ENCODE measurements at regions not wholly inside any gene's neighbourhood (a gene's known extent, or its start where the extent isn't known, plus 50 kb on each side); places are given as distances from the start of the nearest gene placed in this dataset.

GRCh38 chr21:32900814-32901213 lies 124.9 kb upstream of the OLIG2 start:
- Histone ChIP-seq H3K4me3 (ENCODE audit: low read depth, low read length) (no peak overlapping the region), H3K23ac (ENCODE audit: low read length) (no peak overlapping the region), H2BK12ac (ENCODE audit: low read length) (no peak overlapping the region), H2AFZ (ENCODE audit: insufficient read depth, low read length, poor library complexity) (no peak overlapping the region), H2BK5ac (ENCODE audit: low read depth, low read length, poor library complexity) (no peak overlapping the region), H3K79me2 (ENCODE audit: control insufficient read depth, insufficient read depth, low read length, poor library complexity) (no peaks in the 10 kb centered on the region), H3K9ac (ENCODE audit: low read length) (no peak overlapping the region), H3K4ac (ENCODE audit: low read depth, low read length) (no peak overlapping the region), H3K27ac (ENCODE audit: low read depth, low read length) (no peak overlapping the region), H2AK5ac (ENCODE audit: low read length) (no peak overlapping the region), H3K27me3 (ENCODE audit: insufficient read depth, low read length) (no peaks in the 10 kb centered on the region), H3K14ac (ENCODE audit: low read length) (no peak overlapping the region), H4K12ac (ENCODE audit: low read depth, low read length) (no peak overlapping the region), H3K18ac (ENCODE audit: low read length) (no peak overlapping the region), H3K9me3 (ENCODE audit: insufficient read depth, low read depth, low read length) (no peaks in the 10 kb centered on the region), H3K4me2 (ENCODE audit: low read length) (no peak overlapping the region), H2BK120ac (ENCODE audit: insufficient read depth, low read length, poor library complexity) (no peak overlapping the region), H3K36me3 (ENCODE audit: control insufficient read depth in 1 of 2, insufficient read depth in 2 of 2, low read length in 2 of 2) (no peaks in the 10 kb centered on the region), H4K8ac (ENCODE audit: low read depth, low read length) (no peak overlapping the region), H3K4me1 (ENCODE audit: control insufficient read depth in 1 of 2, insufficient read depth in 2 of 2, low read length in 2 of 2) (no peaks in the 10 kb centered on the region), H3K79me1 (ENCODE audit: low read length) (no peaks in the 10 kb centered on the region), H4K91ac (ENCODE audit: low read depth, low read length) (no peak overlapping the region)
- WGBS (ENCODE audit: extremely low coverage, insufficient coverage, insufficient read length), result no CpG with 5 or more reads among the region's 4 CpGs
- no peak for DNase-seq

GRCh38 chr21:32907521-32907920 lies 118.2 kb upstream of the OLIG2 start:
- H2BK5ac ChIP-seq (ENCODE audit: low read depth, low read length, poor library complexity), result no peak overlapping the region
- H3K79me2 ChIP-seq (ENCODE audit: control insufficient read depth, insufficient read depth, low read length, poor library complexity), result no peaks in the 10 kb centered on the region
- no peak for DNase-seq
- no peak overlapping the region for H3K27ac ChIP-seq (ENCODE audit: low read depth, low read length)
- no peak overlapping the region for H2BK120ac ChIP-seq (ENCODE audit: insufficient read depth, low read length, poor library complexity)
- no peak overlapping the region for H3K4me3 ChIP-seq (ENCODE audit: low read depth, low read length)
- H4K8ac ChIP-seq (ENCODE audit: low read depth, low read length), result no peak overlapping the region
- H3K14ac ChIP-seq (ENCODE audit: low read length), result no peak overlapping the region
- H3K79me1 ChIP-seq (ENCODE audit: low read length), result no peaks in the 10 kb centered on the region
- H3K9me3 ChIP-seq (ENCODE audit: insufficient read depth, low read depth, low read length), result no peaks in the 10 kb centered on the region
- no peak overlapping the region for H2BK12ac ChIP-seq (ENCODE audit: low read length)
- no peak overlapping the region for H3K4me2 ChIP-seq (ENCODE audit: low read length)
- H4K12ac ChIP-seq (ENCODE audit: low read depth, low read length), result no peak overlapping the region
- H3K23ac ChIP-seq (ENCODE audit: low read length), result no peak overlapping the region
- no peak overlapping the region for H3K18ac ChIP-seq (ENCODE audit: low read length)
- no peaks in the 10 kb centered on the region for H3K27me3 ChIP-seq (ENCODE audit: insufficient read depth, low read length)
- no peak overlapping the region for H2AFZ ChIP-seq (ENCODE audit: insufficient read depth, low read length, poor library complexity)
- H3K36me3 ChIP-seq (ENCODE audit: control insufficient read depth in 1 of 2, insufficient read depth in 2 of 2, low read length in 2 of 2), result no peaks in the 10 kb centered on the region
- H4K91ac ChIP-seq (ENCODE audit: low read depth, low read length), result no peak overlapping the region
- H2AK5ac ChIP-seq (ENCODE audit: low read length), result no peak overlapping the region
- no peak overlapping the region for H3K9ac ChIP-seq (ENCODE audit: low read length)
- WGBS (ENCODE audit: extremely low coverage, insufficient coverage, insufficient read length), result no CpG with 5 or more reads among the region's 3 CpGs
- H3K4ac ChIP-seq (ENCODE audit: low read depth, low read length), result no peak overlapping the region
- no peaks in the 10 kb centered on the region for H3K4me1 ChIP-seq (ENCODE audit: control insufficient read depth in 1 of 2, insufficient read depth in 2 of 2, low read length in 2 of 2)

GRCh38 chr21:32908534-32908933 lies 117.2 kb upstream of the OLIG2 start:
- H3K4me3 ChIP-seq (ENCODE audit: low read depth, low read length), result no peak overlapping the region
- H3K79me2 ChIP-seq (ENCODE audit: control insufficient read depth, insufficient read depth, low read length, poor library complexity), result no peaks in the 10 kb centered on the region
- H3K4ac ChIP-seq (ENCODE audit: low read depth, low read length), result no peak overlapping the region
- H2BK120ac ChIP-seq (ENCODE audit: insufficient read depth, low read length, poor library complexity), result no peak overlapping the region
- no peaks in the 10 kb centered on the region for H3K4me1 ChIP-seq (ENCODE audit: control insufficient read depth in 1 of 2, insufficient read depth in 2 of 2, low read length in 2 of 2)
- no peak overlapping the region for H2BK12ac ChIP-seq (ENCODE audit: low read length)
- H2BK5ac ChIP-seq (ENCODE audit: low read depth, low read length, poor library complexity), result no peak overlapping the region
- H2AFZ ChIP-seq (ENCODE audit: insufficient read depth, low read length, poor library complexity), result no peak overlapping the region
- H3K18ac ChIP-seq (ENCODE audit: low read length), result no peak overlapping the region
- H3K23ac ChIP-seq (ENCODE audit: low read length), result no peak overlapping the region
- H4K8ac ChIP-seq (ENCODE audit: low read depth, low read length), result no peak overlapping the region
- H3K9me3 ChIP-seq (ENCODE audit: insufficient read depth, low read depth, low read length), result no peaks in the 10 kb centered on the region
- H4K91ac ChIP-seq (ENCODE audit: low read depth, low read length), result no peak overlapping the region
- no peaks in the 10 kb centered on the region for H3K79me1 ChIP-seq (ENCODE audit: low read length)
- H3K4me2 ChIP-seq (ENCODE audit: low read length), result no peak overlapping the region
- peak overlapping the region; percentile 42 for H3K9ac ChIP-seq (ENCODE audit: low read length)
- DNase-seq, result no peak
- no peak overlapping the region for H4K12ac ChIP-seq (ENCODE audit: low read depth, low read length)
- no peak overlapping the region for H3K27ac ChIP-seq (ENCODE audit: low read depth, low read length)
- H3K14ac ChIP-seq (ENCODE audit: low read length), result no peak overlapping the region
- no peaks in the 10 kb centered on the region for H3K27me3 ChIP-seq (ENCODE audit: insufficient read depth, low read length)
- no peak overlapping the region for H2AK5ac ChIP-seq (ENCODE audit: low read length)
- no peaks in the 10 kb centered on the region for H3K36me3 ChIP-seq (ENCODE audit: control insufficient read depth in 1 of 2, insufficient read depth in 2 of 2, low read length in 2 of 2)
- no CpG with 5 or more reads among the region's 3 CpGs for WGBS (ENCODE audit: extremely low coverage, insufficient coverage, insufficient read length)

GRCh38 chr21:32909393-32909792 lies 116.3 kb upstream of the OLIG2 start:
- no peak overlapping the region for H2BK12ac ChIP-seq (ENCODE audit: low read length)
- H3K79me2 ChIP-seq (ENCODE audit: control insufficient read depth, insufficient read depth, low read length, poor library complexity), result no peaks in the 10 kb centered on the region
- H4K91ac ChIP-seq (ENCODE audit: low read depth, low read length), result no peak overlapping the region
- no peak overlapping the region for H3K4ac ChIP-seq (ENCODE audit: low read depth, low read length)
- H3K27ac ChIP-seq (ENCODE audit: low read depth, low read length), result no peak overlapping the region
- no peak overlapping the region for H2BK120ac ChIP-seq (ENCODE audit: insufficient read depth, low read length, poor library complexity)
- H3K4me2 ChIP-seq (ENCODE audit: low read length), result no peak overlapping the region
- no peak overlapping the region for H3K4me3 ChIP-seq (ENCODE audit: low read depth, low read length)
- no peaks in the 10 kb centered on the region for H3K36me3 ChIP-seq (ENCODE audit: control insufficient read depth in 1 of 2, insufficient read depth in 2 of 2, low read length in 2 of 2)
- H4K12ac ChIP-seq (ENCODE audit: low read depth, low read length), result no peak overlapping the region
- no peaks in the 10 kb centered on the region for H3K79me1 ChIP-seq (ENCODE audit: low read length)
- no peak overlapping the region for H2BK5ac ChIP-seq (ENCODE audit: low read depth, low read length, poor library complexity)
- no CpG with 5 or more reads among the region's 5 CpGs for WGBS (ENCODE audit: extremely low coverage, insufficient coverage, insufficient read length)
- no peaks in the 10 kb centered on the region for H3K9me3 ChIP-seq (ENCODE audit: insufficient read depth, low read depth, low read length)
- H2AK5ac ChIP-seq (ENCODE audit: low read length), result no peak overlapping the region
- H3K14ac ChIP-seq (ENCODE audit: low read length), result no peak overlapping the region
- no peak for DNase-seq
- H3K27me3 ChIP-seq (ENCODE audit: insufficient read depth, low read length), result no peaks in the 10 kb centered on the region
- H3K9ac ChIP-seq (ENCODE audit: low read length), result no peak overlapping the region
- H2AFZ ChIP-seq (ENCODE audit: insufficient read depth, low read length, poor library complexity), result no peak overlapping the region
- no peaks in the 10 kb centered on the region for H3K4me1 ChIP-seq (ENCODE audit: control insufficient read depth in 1 of 2, insufficient read depth in 2 of 2, low read length in 2 of 2)
- no peak overlapping the region for H3K23ac ChIP-seq (ENCODE audit: low read length)
- no peak overlapping the region for H3K18ac ChIP-seq (ENCODE audit: low read length)
- H4K8ac ChIP-seq (ENCODE audit: low read depth, low read length), result no peak overlapping the region

All from trophoblast cell (in vitro differentiated cells and primary cell).